ENCODE measurements at regions not wholly inside any gene's neighbourhood (a gene's known extent, or its start where the extent isn't known, plus 50 kb on each side); places are given as distances from the start of the nearest gene placed in this dataset.

GRCh38 chr9:86644675-86645034 is 290.4 kb upstream of the TUT7 start:
- H3K4me3 ChIP-seq: no peak overlapping the region
- no peak for TF ChIP-seq CTCF (IDR thresholded peaks at IDR 0.05)
- DNase-seq (ENCODE audit: low spot score) (no peak), ATAC-seq (ENCODE audit: insufficient number of reproducible peaks, low FRiP score, low read depth) (no peak)
- no peaks in the 10 kb centered on the region for H3K36me3 ChIP-seq
- no peaks in the 10 kb centered on the region for H3K4me1 ChIP-seq (ENCODE audit: control insufficient read depth in 1 of 2, low read depth in 2 of 2)
- no peaks in the 10 kb centered on the region for H3K27me3 ChIP-seq (replicated peaks; ENCODE audit: insufficient read depth)
- no peak overlapping the region for H3K27ac ChIP-seq
- no peaks in the 10 kb centered on the region for H3K9me3 ChIP-seq

GRCh38 chr9:86643946-86644674 is 289.9 kb upstream of the TUT7 start:
- DNase-seq (ENCODE audit: low spot score) (no peak), ATAC-seq (ENCODE audit: insufficient number of reproducible peaks, low FRiP score, low read depth) (no peak)
- TF ChIP-seq CTCF (IDR thresholded peaks at IDR 0.05): no peak
- Histone ChIP-seq H3K27ac (no peak overlapping the region), H3K36me3 (no peaks in the 10 kb centered on the region), H3K9me3 (no peaks in the 10 kb centered on the region), H3K4me3 (no peak overlapping the region), H3K4me1 (ENCODE audit: control insufficient read depth in 1 of 2, low read depth in 2 of 2) (no peaks in the 10 kb centered on the region), H3K27me3 (replicated peaks; ENCODE audit: insufficient read depth) (no peaks in the 10 kb centered on the region)

- ATAC-seq (ENCODE audit: insufficient number of reproducible peaks, low FRiP score, low read depth): no peak
- no peaks in the 10 kb centered on the region for H3K27me3 ChIP-seq (replicated peaks; ENCODE audit: insufficient read depth)
Measured at GRCh38 chr9:86642721-86643120, 288.5 kb upstream of the TUT7 start.

GRCh38 chr9:86641970-86642369 is 287.8 kb upstream of the TUT7 start:
- no peak for TF ChIP-seq CTCF (IDR thresholded peaks at IDR 0.05)
- no peaks in the 10 kb centered on the region for H3K9me3 ChIP-seq
- no peak for ATAC-seq (ENCODE audit: insufficient number of reproducible peaks, low FRiP score, low read depth)

More at GRCh38 chr9:86642721-86643120, 288.5 kb upstream of the TUT7 start:
- no peaks in the 10 kb centered on the region for H3K4me1 ChIP-seq (ENCODE audit: control insufficient read depth in 1 of 2, low read depth in 2 of 2)
- no peaks in the 10 kb centered on the region for H3K9me3 ChIP-seq
- no peaks in the 10 kb centered on the region for H3K36me3 ChIP-seq
- H3K27ac ChIP-seq: no peak overlapping the region
- no peak for DNase-seq (ENCODE audit: low spot score)
- H3K4me3 ChIP-seq: no peak overlapping the region
- no peak for TF ChIP-seq CTCF (IDR thresholded peaks at IDR 0.05)

GRCh38 chr9:86639899-86640379 is 285.7 kb upstream of the TUT7 start:
- no peak for ATAC-seq (ENCODE audit: insufficient number of reproducible peaks, low FRiP score, low read depth)
- H3K9me3 ChIP-seq: no peaks in the 10 kb centered on the region
- H3K27ac ChIP-seq: no peak overlapping the region

More at GRCh38 chr9:86641970-86642369, 287.8 kb upstream of the TUT7 start:
- no peak overlapping the region for H3K27ac ChIP-seq
- no peak overlapping the region for H3K4me3 ChIP-seq
- H3K27me3 ChIP-seq (replicated peaks; ENCODE audit: insufficient read depth): no peaks in the 10 kb centered on the region
- DNase-seq (ENCODE audit: low spot score): no peak
- H3K36me3 ChIP-seq: no peaks in the 10 kb centered on the region
- no peaks in the 10 kb centered on the region for H3K4me1 ChIP-seq (ENCODE audit: control insufficient read depth in 1 of 2, low read depth in 2 of 2)

More at GRCh38 chr9:86639899-86640379, 285.7 kb upstream of the TUT7 start:
- Histone ChIP-seq H3K4me1 (ENCODE audit: control insufficient read depth in 1 of 2, low read depth in 2 of 2) (no peaks in the 10 kb centered on the region), H3K27me3 (replicated peaks; ENCODE audit: insufficient read depth) (no peaks in the 10 kb centered on the region), H3K36me3 (no peaks in the 10 kb centered on the region), H3K4me3 (no peak overlapping the region)
- no peak for DNase-seq (ENCODE audit: low spot score)
- TF ChIP-seq CTCF (IDR thresholded peaks at IDR 0.05): no peak

Measured in thoracic aorta (tissue), 2 donors.